Activated CD4-positive, CD25-positive, alpha-beta regulatory T cell (primary cell): ENCODE measurements at regions not wholly inside any gene's neighbourhood (a gene's known extent, or its start where the extent isn't known, plus 50 kb on each side); places are given as distances from the start of the nearest gene placed in this dataset.

Experiments
- DNase-seq, 4 experiments: peaks; one replicate each; lab custom pipeline; 2025; lab: John Stamatoyannopoulos, UW

- no peak for DNase-seq
Observed at GRCh38 chr17:33352526-33352925, 59.4 kb upstream of the ASIC2 start.

GRCh38 chr17:33356266-33356665 lies 63.2 kb upstream of the ASIC2 start:
- DNase-seq: no peak

- no peak for DNase-seq
Observed at GRCh38 chr17:33363475-33363874, 70.4 kb upstream of the ASIC2 start.

GRCh38 chr17:33366960-33367359 lies 73.9 kb upstream of the ASIC2 start:
- DNase-seq: no peak

GRCh38 chr17:33369149-33369548 lies 76.1 kb upstream of the ASIC2 start:
- no peak for DNase-seq

- no peak for DNase-seq
Observed at GRCh38 chr17:33369876-33370275, 76.8 kb upstream of the ASIC2 start.

- no peak for DNase-seq
Observed at GRCh38 chr17:33370401-33370800, 77.3 kb upstream of the ASIC2 start.

GRCh38 chr17:33371377-33371776 lies 78.3 kb upstream of the ASIC2 start:
- DNase-seq: no peak

GRCh38 chr17:33373273-33373672 lies 80.2 kb upstream of the ASIC2 start:
- DNase-seq: no peak

- no peak for DNase-seq
Observed at GRCh38 chr17:33375103-33375502, 82.0 kb upstream of the ASIC2 start.

GRCh38 chr17:33375783-33376182 lies 82.7 kb upstream of the ASIC2 start:
- DNase-seq: no peak

- DNase-seq: no peak
Observed at GRCh38 chr17:33377837-33378595, 84.9 kb upstream of the ASIC2 start.

- no peak for DNase-seq
Observed at GRCh38 chr17:33381201-33381600, 88.1 kb upstream of the ASIC2 start.

GRCh38 chr17:33383488-33384023 lies 90.5 kb upstream of the ASIC2 start:
- no peak for DNase-seq

- DNase-seq: no peak
Observed at GRCh38 chr17:33385133-33385532, 92.0 kb upstream of the ASIC2 start.

GRCh38 chr17:33385713-33386112 lies 92.6 kb upstream of the ASIC2 start:
- no peak for DNase-seq

- no peak for DNase-seq
Observed at GRCh38 chr17:33387406-33387805, 94.3 kb upstream of the ASIC2 start.

GRCh38 chr17:33389504-33390135 lies 96.5 kb upstream of the ASIC2 start:
- DNase-seq: no peak

GRCh38 chr17:33390479-33391176 lies 97.5 kb upstream of the ASIC2 start:
- no peak for DNase-seq

- no peak for DNase-seq
Observed at GRCh38 chr17:33396818-33397217, 103.7 kb upstream of the ASIC2 start.

GRCh38 chr17:33398386-33398785 lies 105.3 kb upstream of the ASIC2 start:
- no peak for DNase-seq

GRCh38 chr17:33401249-33401648 lies 108.2 kb upstream of the ASIC2 start:
- DNase-seq: no peak

GRCh38 chr17:33403194-33403593 lies 110.1 kb upstream of the ASIC2 start:
- DNase-seq: no peak
